ENCODE measurements at regions not wholly inside any gene's neighbourhood (a gene's known extent, or its start where the extent isn't known, plus 50 kb on each side); places are given as distances from the start of the nearest gene placed in this dataset.

DNA sequence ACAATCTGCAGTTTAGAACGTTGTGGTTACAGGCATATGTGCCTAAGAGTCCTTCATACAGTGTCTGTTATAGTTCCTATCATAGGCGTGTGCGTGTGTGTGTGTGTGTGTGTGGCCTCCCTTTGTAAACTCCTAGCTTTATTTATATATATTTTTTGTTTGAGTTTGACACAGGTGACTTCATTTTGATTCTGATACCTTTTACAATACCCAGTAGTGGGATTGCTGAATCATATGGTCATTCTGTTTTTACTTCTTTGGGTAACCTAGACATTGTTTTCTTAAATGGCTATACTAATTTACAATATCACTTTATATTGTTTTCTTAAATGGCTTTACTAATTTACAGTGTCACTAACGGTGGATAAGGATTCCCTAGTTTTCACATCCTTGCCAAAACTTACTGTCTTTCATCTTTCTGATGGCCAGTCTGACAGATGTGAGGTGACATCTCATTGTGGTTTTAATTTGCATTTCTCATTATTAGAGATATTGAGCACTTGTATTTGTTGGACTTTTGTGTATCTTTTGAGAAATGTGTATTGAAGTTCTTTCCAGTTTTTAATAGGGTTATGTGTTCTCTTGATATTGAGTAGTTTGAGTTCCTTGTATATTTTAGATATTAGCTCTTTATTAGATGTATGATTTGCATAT lies 211.1 kb upstream of the NUDT6 start:
- TF ChIP-seq CTCF (optimal IDR thresholded peaks at IDR 0.05 in 1 of 3, IDR thresholded peaks at IDR 0.05 in 1 of 3, conservative IDR thresholded peaks at IDR 0.05 in 1 of 3; ENCODE audit: extremely low read depth in 1 of 3, insufficient read depth in 2 of 3, low read length in 3 of 3) = no peak
- no peak for TF ChIP-seq EZH2 (IDR thresholded peaks at IDR 0.05; ENCODE audit: low read length)

Data from keratinocyte (primary cell).